GM18870 (cell line): ENCODE measurements at regions not wholly inside any gene's neighbourhood (a gene's known extent, or its start where the extent isn't known, plus 50 kb on each side); places are given as distances from the start of the nearest gene placed in this dataset.

Experiments
- ATAC-seq: cut with Tn5 transposase; IDR thresholded peaks from one replicate; pipeline ENCODE4 v1.9.1; 2021; ENCODE audit warnings: moderate library complexity; ENCODE audit not compliant: unreplicated experiment

DNA sequence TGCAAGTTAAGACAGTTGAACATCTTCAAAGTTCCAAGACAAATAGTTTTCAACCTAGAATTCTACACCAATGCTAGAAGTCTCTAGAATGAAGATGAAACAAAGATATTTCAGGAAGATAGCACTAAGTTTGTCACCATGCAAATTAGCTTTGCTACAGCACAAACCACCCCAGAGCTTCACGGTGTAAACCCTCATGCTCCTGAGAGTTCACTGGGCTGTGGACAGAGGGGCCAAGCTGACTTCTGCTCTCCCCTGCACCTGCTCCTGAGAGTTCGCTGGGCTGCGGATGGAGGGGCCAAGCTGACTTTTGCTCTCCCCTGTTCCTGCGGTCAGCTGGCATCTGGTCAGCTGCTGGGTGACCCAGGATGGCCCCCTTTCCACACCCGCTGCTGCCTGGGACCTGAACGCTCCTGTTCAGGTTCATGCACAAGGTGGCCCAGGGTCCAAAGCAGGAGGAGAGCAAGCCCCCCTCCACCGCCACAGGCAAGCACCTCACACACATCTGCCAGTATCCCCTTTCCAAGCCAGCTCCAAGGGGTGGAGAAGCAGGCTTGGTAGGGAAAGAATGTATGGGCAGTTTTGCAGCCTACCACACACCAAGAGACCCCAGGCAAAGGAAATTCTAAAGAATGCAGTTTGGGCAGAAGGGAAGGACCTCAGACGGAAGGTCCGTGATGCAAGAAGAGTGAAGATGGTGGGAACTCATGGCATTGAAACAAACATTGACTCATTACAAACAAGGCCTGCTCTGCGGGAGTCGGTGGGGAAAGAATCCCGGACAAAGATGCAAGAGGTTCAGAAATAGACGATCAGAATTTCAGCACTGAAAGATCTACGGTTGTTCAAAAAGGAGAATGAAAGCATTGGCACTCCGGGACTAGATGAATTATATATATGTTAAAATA is 137.8 kb upstream of the PPP2R2D start:
- no peak for ATAC-seq

DNA sequence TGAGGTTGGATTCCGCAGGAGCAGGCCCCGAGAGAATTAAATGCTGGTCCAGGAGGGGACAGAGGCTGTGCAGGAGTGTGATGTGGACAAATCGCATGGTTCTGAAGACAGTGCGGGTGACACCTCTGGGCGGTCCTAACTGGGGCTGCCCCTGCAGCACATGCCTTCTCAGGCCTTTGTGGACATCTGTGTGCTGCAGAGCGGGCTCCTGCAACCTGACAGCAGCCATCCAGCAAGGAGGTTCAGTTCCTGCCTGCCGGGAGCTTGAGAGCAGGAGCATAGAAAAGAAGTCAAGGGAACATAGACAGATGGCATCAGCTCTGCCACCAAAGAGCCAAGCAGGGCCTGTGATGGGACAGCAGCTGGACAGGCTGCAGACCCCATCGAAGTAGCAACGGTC is 135.9 kb upstream of the PPP2R2D start:
- no peak for ATAC-seq

DNA sequence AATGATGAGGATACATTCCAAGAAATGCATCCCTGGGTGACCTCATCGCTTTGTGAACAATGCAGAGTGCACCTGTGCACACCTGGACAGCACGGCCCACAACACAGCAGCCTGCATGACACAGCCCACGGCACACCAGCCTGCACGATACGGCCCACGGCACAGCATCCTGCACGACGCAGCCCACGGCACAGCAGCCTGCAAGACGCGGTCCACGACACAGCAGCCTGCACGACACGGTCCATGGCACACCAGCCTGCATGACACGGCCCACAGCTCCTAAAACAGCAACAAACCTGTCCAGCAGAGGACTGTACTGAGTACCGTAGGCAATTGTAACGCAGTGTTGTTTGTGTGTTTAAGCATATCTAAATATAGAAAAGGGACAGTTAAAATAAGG is 134.7 kb upstream of the PPP2R2D start:
- no peak for ATAC-seq

DNA sequence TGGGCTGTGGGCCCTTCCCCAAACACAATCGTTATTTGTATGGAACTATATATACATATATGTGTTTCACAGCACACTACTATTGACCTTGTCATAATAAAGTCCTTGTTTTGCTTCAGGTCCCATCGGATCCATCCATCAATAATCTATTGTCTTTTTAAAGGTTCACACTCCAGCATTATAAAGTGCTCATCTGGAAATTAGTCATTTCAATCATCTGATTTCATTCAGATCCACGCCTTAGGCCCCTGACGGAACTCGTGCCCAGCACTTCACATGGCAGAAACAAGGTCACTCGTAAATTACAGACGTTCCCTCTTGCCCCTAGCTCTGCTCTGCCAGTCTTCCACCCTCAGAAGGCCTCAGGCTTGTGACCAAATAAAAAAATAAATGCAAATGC is 133.1 kb upstream of the PPP2R2D start:
- ATAC-seq, result no peak

DNA sequence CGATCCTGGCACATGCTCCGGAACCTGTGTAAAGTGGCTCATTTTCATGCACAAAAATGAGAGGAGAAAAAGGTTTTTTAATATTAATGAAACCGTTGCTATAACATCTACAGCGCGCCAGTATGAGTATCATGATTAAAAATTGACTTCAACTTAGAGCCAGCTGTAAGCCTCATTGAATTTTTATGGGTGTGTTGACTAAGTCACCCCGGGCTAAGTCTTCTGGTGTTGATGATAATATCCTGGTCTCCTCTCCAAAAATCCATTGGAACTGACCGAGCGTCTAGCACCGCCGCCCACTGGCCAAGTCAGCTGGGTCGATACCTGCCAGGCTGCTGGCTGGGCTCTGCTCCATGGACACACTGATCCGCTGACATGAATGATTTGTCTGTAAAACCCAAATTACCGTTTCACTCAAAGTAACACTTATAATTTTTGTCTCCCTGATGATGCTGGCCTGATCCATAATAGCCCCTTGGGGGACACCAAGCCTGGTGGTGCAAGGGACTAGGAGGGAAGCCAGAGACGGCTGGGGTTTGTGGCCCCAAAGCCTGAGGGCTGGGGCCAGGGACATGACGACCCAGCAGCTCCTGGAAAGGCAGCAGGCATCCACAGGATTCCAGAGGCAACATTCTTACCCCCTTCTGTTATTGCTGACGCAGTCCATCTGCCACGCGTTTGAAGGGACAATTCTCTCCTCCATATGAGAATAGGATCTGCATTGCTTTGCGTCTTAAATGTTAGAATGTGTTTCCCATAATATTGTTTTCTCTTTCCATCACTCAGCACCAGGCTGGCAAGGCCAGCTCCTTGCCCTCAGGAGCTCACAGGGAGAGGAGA is 131.0 kb upstream of the PPP2R2D start:
- no peak for ATAC-seq

DNA sequence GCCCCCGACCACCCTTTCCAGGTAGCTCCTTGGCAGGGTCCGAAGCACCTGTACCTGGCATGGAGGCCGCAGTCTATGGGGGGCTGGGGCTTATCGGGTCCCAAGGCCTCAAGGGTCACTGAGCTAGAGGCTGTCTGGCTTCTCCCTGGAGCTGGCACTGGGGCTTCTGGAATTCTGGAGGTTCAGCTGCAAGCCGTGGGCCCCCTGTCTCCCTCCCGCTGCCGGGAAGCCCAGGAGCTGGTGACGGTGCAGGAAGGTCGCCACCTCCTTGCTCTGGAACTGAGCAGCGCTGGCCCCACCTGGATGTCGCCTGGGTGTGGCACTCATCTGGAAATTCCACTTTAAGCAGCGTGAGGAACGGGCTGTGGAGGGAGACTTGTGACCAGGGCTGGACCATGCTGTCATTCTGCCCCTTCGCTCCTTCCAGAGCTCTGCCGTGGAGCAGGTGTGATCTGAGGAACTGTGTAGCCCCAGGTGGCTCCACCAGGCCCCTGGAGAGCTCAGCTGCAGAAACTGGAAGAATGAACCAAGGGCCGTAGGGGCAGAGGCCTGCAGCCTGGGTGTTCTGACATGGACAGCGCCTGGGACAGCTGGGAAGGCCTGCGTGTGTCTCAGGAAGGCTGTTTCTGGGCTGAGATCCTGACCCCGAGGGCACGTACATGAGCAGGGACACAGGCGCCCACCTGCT is 129.7 kb upstream of the PPP2R2D start:
- ATAC-seq, result no peak

DNA sequence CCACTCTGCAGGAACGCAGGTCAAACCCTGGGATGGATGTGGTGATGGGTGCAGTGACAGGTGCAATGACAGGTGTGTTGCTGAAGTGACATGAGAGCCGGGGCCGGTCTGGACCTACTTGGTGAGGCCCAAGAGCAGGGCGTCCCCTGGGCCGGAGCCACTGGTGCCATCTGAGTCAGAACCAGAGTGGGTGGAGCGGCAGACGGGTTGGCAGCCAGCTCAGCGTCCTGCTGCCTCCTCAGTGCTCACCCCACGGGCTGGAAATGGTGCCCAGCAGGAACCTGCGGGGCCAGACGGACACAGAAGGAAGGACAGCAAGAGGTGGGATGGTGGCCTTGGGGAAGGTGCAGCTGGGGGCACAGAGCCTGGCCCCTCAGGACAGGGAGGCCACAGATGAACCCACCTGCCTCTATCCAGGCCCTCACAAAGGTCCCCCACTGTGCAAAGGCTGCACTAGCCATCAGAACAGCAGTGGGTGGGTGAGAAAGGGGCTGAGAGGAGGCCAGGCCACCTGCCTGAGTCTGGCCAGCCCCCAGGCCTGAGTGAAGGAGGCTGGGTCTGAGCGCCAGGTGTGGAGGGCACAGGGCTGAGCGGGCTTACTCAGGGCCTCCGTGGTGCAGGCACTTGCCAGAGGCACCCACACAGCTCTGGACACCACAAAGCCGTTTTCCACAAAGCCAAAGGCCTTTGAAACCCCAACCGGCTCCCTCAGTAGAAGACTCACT is 129.0 kb upstream of the PPP2R2D start:
- no peak for ATAC-seq

DNA sequence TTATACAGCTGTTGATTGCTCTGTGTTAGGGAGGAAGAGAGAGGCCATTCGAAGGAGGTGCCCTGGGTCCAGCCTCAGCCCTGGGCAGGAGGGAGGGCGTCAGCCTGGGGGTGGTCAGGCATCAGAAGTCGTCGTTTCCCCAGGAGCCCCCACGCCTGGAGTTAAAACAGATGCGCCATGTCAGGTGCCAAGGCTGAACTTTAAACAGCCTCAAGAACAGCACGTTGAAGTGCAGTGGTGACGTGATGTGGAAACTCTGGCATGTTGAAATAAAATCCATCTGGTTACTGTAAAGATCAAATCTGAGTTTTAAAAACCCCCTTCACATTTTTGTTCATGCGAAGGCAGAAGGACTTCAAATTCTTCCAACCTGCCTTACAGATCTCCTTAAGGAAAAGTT is 128.4 kb upstream of the PPP2R2D start:
- no peak for ATAC-seq

DNA sequence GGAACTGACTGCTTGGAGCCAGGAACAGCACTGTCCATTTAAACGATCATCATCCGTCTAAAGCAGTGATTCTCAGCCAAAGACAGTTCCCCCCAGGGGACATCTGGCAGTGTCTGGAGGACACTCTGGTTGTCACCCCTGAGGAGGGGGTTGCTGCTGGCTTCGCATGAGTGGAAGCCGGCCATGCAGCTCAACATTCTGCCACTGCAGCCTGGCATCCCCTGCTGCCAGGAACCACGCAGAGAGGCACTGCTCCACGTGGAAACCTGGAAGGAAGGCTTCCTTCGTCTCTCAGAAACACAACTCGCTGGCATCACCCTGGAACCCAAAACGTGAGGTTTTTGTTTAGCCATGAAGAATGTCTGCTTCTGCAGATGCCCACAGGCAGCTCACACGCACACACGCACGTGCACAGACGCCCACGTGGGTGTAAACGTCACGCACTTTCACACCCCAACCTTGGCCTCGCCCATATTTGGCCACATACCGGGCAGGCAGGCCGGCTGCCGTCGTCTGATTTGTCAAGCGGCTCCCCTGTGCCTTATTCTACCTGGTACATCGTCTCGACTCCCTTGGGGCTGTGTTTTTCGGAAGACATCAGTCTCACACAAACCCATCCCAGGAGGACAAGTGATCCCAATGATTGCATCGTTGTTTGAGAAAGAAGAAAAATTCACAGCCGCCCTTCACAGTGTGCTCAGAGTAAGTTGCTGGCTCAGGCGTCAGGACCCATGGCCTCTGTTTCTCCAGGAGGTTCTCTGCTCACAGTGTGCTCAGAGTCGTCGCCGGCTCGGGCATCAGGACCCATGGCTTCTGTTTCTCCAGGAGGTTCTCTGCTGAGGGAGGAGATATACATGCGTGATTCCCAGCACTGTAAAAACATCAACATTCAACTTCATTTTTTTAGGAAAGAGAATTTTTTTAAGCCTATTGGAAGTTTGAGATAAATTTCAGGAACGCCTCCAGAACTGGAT is 127.2 kb upstream of the PPP2R2D start:
- ATAC-seq, result no peak

DNA sequence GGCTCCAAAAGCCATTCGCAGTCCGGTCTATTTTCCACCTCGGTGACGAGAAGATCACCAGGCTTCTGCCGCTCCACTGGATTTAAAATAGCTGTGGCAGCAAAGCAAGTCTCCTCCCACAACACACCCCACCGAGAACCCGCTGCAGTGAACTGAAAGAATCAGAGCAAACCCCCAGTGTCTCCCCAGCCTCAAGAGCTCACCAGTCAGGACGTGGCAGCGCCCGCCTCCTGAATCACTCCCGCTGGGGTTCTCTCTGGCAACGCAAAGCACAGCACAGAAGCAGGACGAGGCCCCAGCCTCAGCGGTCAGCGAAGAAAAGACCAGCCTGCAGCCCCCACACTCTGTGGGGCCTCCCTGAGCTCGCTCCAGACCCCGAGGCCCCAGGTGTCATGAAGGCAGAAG is 126.1 kb upstream of the PPP2R2D start:
- no peak for ATAC-seq

DNA sequence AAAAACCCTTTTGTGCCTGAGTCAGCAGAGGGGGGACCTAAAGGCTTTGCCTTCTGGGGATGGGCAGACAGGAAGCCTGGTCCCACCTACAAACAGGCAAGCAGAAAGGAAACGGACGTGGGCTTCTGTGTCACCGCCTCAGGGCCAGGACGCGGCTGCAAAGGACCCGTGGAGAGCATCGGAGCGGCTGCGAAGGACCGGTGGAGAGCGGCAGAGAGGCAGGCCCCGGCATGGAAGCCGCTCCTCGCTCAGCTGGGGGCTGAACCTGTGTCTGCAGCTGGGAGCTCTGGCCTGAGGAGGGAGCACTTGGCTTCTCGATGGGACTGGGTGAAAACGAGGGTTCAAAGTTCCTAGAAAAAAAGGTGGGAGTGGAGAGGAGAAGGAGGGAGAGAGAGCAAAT is 125.4 kb upstream of the PPP2R2D start:
- ATAC-seq, result no peak

DNA sequence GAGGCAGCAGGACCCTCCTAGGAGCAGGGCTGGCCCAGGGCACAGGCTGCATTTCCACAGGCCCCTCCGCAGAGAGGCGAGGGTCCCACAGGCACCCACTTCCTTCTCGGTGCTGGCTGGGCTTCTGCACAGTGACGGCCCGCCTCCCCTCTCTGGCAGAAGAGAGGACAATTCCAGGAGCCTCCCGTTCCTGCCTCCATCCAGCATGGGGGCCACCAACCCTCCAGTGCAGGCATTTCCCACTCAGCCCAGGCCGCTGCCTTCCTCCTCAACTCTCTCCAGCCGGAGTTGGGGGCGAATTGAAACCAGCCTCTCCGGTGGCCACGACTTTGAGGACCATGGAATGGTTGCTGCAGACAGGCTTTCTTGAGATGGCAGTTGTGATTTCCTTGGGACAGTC is 125.0 kb upstream of the PPP2R2D start:
- no peak for ATAC-seq

DNA sequence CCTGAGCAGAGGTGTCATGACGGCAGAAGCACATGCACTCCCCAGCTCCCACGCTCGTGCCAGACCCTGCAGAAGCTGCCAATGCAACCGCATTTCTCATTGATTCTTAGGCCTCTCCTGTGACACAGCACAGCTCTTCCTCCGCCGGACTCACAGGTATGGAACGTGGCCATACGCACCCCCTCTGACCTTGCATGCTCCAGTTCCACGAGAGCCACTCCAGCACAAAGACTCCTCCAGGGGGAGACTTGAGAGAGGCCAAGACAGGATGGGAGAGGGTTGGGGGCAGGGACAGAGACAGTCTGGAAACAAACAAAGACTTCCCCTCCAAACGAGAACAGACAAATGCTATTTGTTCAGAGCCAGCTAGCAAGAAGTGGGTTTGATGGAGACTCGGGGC is 124.3 kb upstream of the PPP2R2D start:
- ATAC-seq, result no peak

DNA sequence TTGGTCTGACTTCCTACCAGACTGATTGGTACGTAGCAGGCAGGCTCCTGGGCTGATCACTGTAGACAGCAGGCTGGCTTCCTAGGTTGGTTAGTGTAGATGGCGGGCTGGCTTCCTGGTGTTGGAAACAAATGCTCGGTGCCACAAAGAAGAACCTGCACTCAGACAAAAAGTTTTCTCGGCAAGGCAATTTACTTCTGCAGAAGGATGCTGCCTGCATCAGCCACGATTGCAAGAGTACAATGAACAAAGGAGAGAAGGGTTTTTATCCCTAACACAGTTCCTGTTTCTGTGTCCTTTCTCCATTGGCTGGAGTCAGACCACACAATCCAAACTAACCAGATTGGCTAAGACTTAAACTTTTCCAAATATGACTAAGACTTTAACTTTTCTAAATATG is 123.6 kb upstream of the PPP2R2D start:
- ATAC-seq, result no peak

DNA sequence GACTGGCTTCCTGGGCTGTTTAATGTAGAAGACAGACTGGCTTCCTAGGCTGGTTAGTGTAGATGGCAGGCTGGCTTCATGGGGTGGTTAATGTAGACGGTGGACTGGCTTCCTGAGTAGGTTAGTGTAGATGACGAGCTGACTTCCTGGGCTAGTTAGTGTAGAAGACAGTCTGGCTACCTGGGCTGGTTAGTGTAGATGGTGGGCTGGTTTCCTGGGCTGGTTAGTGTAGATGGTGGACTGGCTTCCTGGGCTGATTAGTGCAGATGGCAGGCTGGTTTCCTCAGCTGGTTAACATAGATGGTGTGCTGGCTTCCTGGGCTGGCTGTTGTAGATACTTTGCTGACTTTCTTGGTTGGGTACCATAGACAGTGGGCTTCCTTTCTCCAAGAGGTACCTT is 122.9 kb upstream of the PPP2R2D start:
- ATAC-seq, result no peak

DNA sequence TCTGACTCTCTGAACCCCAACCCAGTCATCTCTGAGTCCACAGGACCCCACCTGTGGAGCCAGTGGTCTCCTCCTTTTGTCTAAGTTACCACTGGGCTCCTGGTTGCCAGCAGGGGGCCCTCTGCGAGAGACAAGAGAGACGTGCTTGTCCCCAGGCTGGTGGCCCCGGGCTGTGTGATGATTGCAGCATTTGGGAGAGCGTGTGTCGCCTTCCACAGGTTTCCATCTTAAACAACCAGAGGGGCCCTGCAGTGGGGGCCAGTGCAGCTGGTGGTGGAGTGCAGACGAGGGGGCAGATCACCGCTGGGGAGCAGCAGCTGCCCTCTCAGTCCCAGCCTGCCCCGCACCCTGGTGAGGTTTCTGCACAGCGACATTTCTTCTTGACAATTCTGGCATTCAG is 122.4 kb upstream of the PPP2R2D start:
- ATAC-seq, result no peak

DNA sequence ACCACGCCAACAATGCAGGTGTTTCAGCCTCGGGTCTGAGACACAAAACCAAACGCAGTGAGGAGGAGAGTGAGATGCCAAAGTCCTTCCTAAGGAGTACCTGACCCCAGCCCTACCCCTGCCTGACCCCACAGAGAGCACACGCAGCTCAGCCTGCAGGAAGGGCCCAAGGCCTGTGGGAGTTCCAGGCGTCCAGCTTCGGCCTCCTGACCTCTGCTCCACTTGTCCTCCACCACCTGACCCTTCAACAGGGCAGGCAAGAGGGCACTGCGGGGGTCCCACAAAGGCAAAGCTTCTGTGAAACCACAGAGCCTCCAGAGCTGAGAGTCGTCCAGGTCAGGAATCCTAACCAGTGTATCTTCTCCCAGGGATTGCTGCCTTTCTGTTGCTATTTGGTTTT is 122.0 kb upstream of the PPP2R2D start:
- no peak for ATAC-seq

DNA sequence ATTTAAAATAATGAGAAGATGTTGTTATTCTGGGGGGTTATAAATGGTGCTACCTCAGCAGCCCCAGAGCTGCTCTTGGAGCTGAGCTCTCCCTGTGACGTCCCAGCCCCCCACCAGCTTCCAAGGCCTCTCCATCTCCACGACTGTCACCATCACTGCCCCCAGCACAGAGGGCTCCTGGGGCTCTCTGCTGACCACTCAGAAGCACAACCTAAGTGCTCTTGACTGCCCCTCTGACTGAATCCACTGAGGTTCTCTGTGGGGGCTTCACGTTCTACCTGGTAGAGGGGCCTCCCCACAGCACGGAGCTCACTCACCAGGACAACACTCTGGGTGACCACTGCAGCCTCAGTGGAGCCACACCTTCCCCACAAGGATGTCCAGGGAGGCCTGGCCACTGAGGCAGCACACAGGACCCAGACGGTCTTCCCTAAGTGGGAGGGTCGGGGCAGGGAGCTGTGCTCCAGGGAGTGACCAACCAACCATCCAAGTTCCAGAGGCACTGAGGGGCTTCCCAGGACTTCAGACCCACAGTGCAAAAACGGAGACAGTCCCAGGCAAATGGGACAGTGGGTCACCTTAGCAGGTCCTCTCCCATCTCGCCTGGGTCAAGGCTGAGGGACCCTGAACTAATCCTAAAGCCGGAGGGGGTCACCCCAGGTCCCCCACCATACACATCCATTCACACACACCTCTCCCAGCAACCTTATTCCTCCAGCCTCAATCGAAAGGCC is 121.0 kb upstream of the PPP2R2D start:
- ATAC-seq, result no peak

DNA sequence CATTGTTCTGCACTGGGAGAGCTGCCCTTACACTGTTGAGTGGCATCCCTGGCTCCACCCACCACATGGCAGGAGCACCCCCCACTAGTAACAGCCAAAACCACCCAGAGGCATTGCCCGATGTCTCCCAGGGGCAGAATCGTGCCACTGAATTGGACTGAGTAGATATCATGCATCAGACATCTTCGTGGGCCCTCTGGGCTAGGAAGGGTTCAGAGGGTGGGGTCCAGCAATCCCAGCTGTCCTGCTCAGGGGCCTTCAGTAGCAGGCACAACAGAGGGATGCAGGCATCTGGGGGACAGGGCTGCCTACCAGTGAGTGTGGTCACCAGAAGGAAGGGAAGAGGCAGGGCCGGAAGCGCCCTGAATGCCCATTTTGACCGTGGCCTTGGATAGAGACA is 119.7 kb upstream of the PPP2R2D start:
- ATAC-seq, result no peak
